ENCODE measurements at regions not wholly inside any gene's neighbourhood (a gene's known extent, or its start where the extent isn't known, plus 50 kb on each side); places are given as distances from the start of the nearest gene placed in this dataset.
A peak's percentile ranks its signal among the peaks of the same experiment; 100 is the strongest.

- no peaks in the 10 kb centered on the region for H3K36me3 ChIP-seq
- no peak for TF ChIP-seq CTCF (IDR thresholded peaks at IDR 0.05; ENCODE audit: low read depth, low read length)
- no peak overlapping the region for H3K27ac ChIP-seq
- H3K4me1 ChIP-seq (ENCODE audit: low read depth): peaks cover 18% of the 10 kb centered on the region
- no peak overlapping the region for H3K4me3 ChIP-seq
- H3K27me3 ChIP-seq: no peaks in the 10 kb centered on the region
- no peak for DNase-seq (ENCODE audit: low read depth in 1 of 2, low spot score in 1 of 2)
- no peaks in the 10 kb centered on the region for H3K9me3 ChIP-seq (ENCODE audit: low read depth)
These were observed 1102.5 kb downstream of the CDH11 start for GRCh38 chr16:64019339-64019738.

- no peaks in the 10 kb centered on the region for H3K27me3 ChIP-seq
- peak in 1 of 2 donors; percentile 8 for DNase-seq (ENCODE audit: low read depth in 1 of 2, low spot score in 1 of 2)
- H3K4me1 ChIP-seq (ENCODE audit: low read depth): peaks cover 18% of the 10 kb centered on the region
- H3K9me3 ChIP-seq (ENCODE audit: low read depth): no peaks in the 10 kb centered on the region
- peak overlapping the region; percentile 22 for H3K27ac ChIP-seq
- H3K36me3 ChIP-seq: no peaks in the 10 kb centered on the region
- no peak overlapping the region for H3K4me3 ChIP-seq
- TF ChIP-seq CTCF (IDR thresholded peaks at IDR 0.05; ENCODE audit: low read depth, low read length): no peak
These were observed 1104.1 kb downstream of the CDH11 start for GRCh38 chr16:64017796-64018195.

- Histone ChIP-seq H3K4me3 (no peak overlapping the region), H3K36me3 (no peaks in the 10 kb centered on the region), H3K9me3 (ENCODE audit: low read depth) (no peaks in the 10 kb centered on the region), H3K27me3 (no peaks in the 10 kb centered on the region), H3K4me1 (ENCODE audit: low read depth) (peaks cover 26% of the 10 kb centered on the region), H3K27ac (no peak overlapping the region)
- no peak for DNase-seq (ENCODE audit: low read depth in 1 of 2, low spot score in 1 of 2)
- TF ChIP-seq CTCF (IDR thresholded peaks at IDR 0.05; ENCODE audit: low read depth, low read length): no peak
These were observed 1108.0 kb downstream of the CDH11 start for GRCh38 chr16:64013856-64014255.

- Histone ChIP-seq H3K9me3 (ENCODE audit: low read depth) (no peaks in the 10 kb centered on the region), H3K4me1 (ENCODE audit: low read depth) (peaks cover 12% of the 10 kb centered on the region), H3K27ac (peak overlapping the region; percentile 60), H3K4me3 (no peak overlapping the region), H3K36me3 (no peaks in the 10 kb centered on the region), H3K27me3 (no peaks in the 10 kb centered on the region)
- TF ChIP-seq CTCF (IDR thresholded peaks at IDR 0.05; ENCODE audit: low read depth, low read length): no peak
- DNase-seq (ENCODE audit: low read depth in 1 of 2, low spot score in 1 of 2): peak in 1 of 2 donors; percentile 5
These were observed 1109.7 kb downstream of the CDH11 start for GRCh38 chr16:64012166-64012565.

GRCh38 chr16:64011650-64012049 is 1110.2 kb downstream of the CDH11 start:
- no peak for TF ChIP-seq CTCF (IDR thresholded peaks at IDR 0.05; ENCODE audit: low read depth, low read length)

GRCh38 chr16:64008131-64008530 is 1113.7 kb downstream of the CDH11 start:
- no peak for TF ChIP-seq CTCF (IDR thresholded peaks at IDR 0.05; ENCODE audit: low read depth, low read length)
- Histone ChIP-seq H3K27me3 (no peaks in the 10 kb centered on the region), H3K9me3 (ENCODE audit: low read depth) (no peaks in the 10 kb centered on the region), H3K4me3 (no peak overlapping the region), H3K27ac (no peak overlapping the region), H3K4me1 (ENCODE audit: low read depth) (peaks cover 26% of the 10 kb centered on the region), H3K36me3 (no peaks in the 10 kb centered on the region)
- DNase-seq (ENCODE audit: low read depth in 1 of 2, low spot score in 1 of 2): no peak

More at GRCh38 chr16:64011650-64012049, 1110.2 kb downstream of the CDH11 start:
- Histone ChIP-seq H3K9me3 (ENCODE audit: low read depth) (no peaks in the 10 kb centered on the region), H3K27ac (peak overlapping the region; percentile 60), H3K4me3 (no peak overlapping the region), H3K36me3 (no peaks in the 10 kb centered on the region), H3K27me3 (no peaks in the 10 kb centered on the region), H3K4me1 (ENCODE audit: low read depth) (peaks cover 11% of the 10 kb centered on the region)
- DNase-seq (ENCODE audit: low read depth in 1 of 2, low spot score in 1 of 2): no peak

All from cardiac muscle cell (in vitro differentiated cells and primary cell).